Activated CD4-positive, alpha-beta T cell treated with anti-CD3 and anti-CD28 coated beads, Interleukin-2, amount 50 U/mL, for 4 hours (primary cell): ENCODE measurements at regions not wholly inside any gene's neighbourhood (a gene's known extent, or its start where the extent isn't known, plus 50 kb on each side); places are given as distances from the start of the nearest gene placed in this dataset.

Experiments used
- DNase-seq, 2 experiments: peaks; one replicate each; pipeline ENCODE4 v3.0.0-alpha.2; 2020

- no peak for DNase-seq
Observed at GRCh38 chr17:34527908-34528470, 51.4 kb upstream of the TMEM132E start.

GRCh38 chr17:34527136-34527907 is 52.1 kb upstream of the TMEM132E start:
- DNase-seq = no peak

- no peak for DNase-seq
Observed at GRCh38 chr17:34525651-34526050, 53.7 kb upstream of the TMEM132E start.

- no peak for DNase-seq
Observed at GRCh38 chr17:34521955-34522354, 57.4 kb upstream of the TMEM132E start.

GRCh38 chr17:34519282-34519681 is 60.1 kb upstream of the TMEM132E start:
- DNase-seq = no peak

GRCh38 chr17:34517406-34517805 is 62.0 kb upstream of the TMEM132E start:
- DNase-seq = no peak

GRCh38 chr17:34511931-34512330 is 67.5 kb upstream of the TMEM132E start:
- no peak for DNase-seq

- DNase-seq = no peak
Observed at GRCh38 chr17:34511265-34511664, 68.1 kb upstream of the TMEM132E start.

GRCh38 chr17:34504814-34505484 is 74.4 kb upstream of the TMEM132E start:
- no peak for DNase-seq

GRCh38 chr17:34503528-34504195 is 75.7 kb upstream of the TMEM132E start:
- no peak for DNase-seq

GRCh38 chr17:34502426-34502825 is 77.0 kb upstream of the TMEM132E start:
- no peak for DNase-seq

- no peak for DNase-seq
Observed at GRCh38 chr17:34499576-34499975, 79.8 kb upstream of the TMEM132E start.

- no peak for DNase-seq
Observed at GRCh38 chr17:34493917-34494316, 85.5 kb upstream of the TMEM132E start.

GRCh38 chr17:34487626-34488025 is 91.8 kb upstream of the TMEM132E start:
- DNase-seq = no peak

GRCh38 chr17:34486761-34487160 is 92.6 kb upstream of the TMEM132E start:
- DNase-seq = no peak

GRCh38 chr17:34485999-34486398 is 93.4 kb upstream of the TMEM132E start:
- DNase-seq = no peak

GRCh38 chr17:34484193-34484733 is 95.1 kb upstream of the TMEM132E start:
- DNase-seq = no peak

GRCh38 chr17:34482730-34483129 is 96.7 kb upstream of the TMEM132E start:
- DNase-seq = no peak

- no peak for DNase-seq
Observed at GRCh38 chr17:34481779-34482178, 97.6 kb upstream of the TMEM132E start.

- DNase-seq = no peak
Observed at GRCh38 chr17:34479371-34479770, 100.0 kb upstream of the TMEM132E start.

- DNase-seq = no peak
Observed at GRCh38 chr17:34478244-34478643, 101.1 kb upstream of the TMEM132E start.

GRCh38 chr17:34475296-34475695 is 104.1 kb upstream of the TMEM132E start:
- DNase-seq = no peak

- DNase-seq = no peak
Observed at GRCh38 chr17:34474706-34475105, 104.7 kb upstream of the TMEM132E start.
